ENCODE measurements at regions not wholly inside any gene's neighbourhood (a gene's known extent, or its start where the extent isn't known, plus 50 kb on each side); places are given as distances from the start of the nearest gene placed in this dataset.
"Not testable (repeated sequence)": the region's sequence is repeated elsewhere in the genome, so short reads cannot be mapped to it uniquely, and the experiment has no call there.

DNA sequence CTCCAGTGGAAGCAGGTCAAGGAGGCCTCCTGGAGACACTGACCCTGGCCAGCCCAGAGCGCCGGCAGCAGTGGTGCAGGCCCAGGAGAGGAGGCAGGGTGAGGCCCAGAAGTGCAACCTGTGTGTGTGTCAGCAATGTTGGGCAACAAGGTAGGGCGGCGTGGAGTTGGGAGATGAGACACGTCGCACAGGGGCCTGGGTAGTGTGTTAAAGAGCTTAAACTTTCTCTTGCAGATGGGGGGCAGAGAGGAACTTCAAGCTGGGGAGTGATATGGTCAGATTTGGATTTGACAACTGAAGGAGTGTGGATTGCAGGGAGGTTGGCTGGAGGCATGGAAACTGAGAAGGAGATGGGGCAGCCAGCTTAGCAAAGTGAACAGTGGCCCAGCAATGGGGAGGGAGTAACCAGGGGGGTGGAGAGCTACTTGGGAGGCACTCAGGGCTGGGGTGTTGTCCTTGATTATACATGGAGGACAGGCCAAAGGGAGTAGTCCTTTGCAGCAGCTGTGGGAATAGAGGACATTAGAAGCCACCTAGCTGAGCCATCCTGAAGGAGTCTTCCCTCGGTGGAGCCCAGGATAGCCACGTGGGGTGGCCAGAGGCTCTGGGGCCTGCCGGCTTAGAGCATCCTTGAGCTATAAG is 278.6 kb upstream of the HS6ST1 start:
- Histone ChIP-seq H4K20me1 (replicated peaks; ENCODE audit: control insufficient read depth, extremely low read depth, insufficient read depth, low read length) (no peaks in the 10 kb centered on the region), H2AFZ (ENCODE audit: low read depth, low read length) (no peak overlapping the region), H3K4me3 (replicated peaks in 1 of 3; ENCODE audit: insufficient read depth in 1 of 3, low read depth in 1 of 3, low read length in 3 of 3) (no peak overlapping the region), H3K79me2 (ENCODE audit: control insufficient read depth, insufficient read depth, low read length) (no peaks in the 10 kb centered on the region), H3K9me1 (replicated peaks; ENCODE audit: control insufficient read depth, extremely low read depth, insufficient read depth, low read length) (no peaks in the 10 kb centered on the region), H3K9me3 (replicated peaks; ENCODE audit: control insufficient read depth, insufficient read depth, low read length) (no peaks in the 10 kb centered on the region), H3K36me3 (ENCODE audit: control insufficient read depth in 2 of 2, extremely low read depth in 1 of 2, insufficient read depth in 2 of 2, low read length in 2 of 2) (no peaks in the 10 kb centered on the region), H3K27me3 (ENCODE audit: control insufficient read depth in 2 of 2, insufficient read depth in 2 of 2, low read length in 2 of 2) (no peaks in the 10 kb centered on the region), H3K4me2 (ENCODE audit: insufficient read depth, low read length) (no peak overlapping the region), H3K4me1 (ENCODE audit: control insufficient read depth, extremely low read depth, insufficient read depth, low read length) (no peaks in the 10 kb centered on the region), H3K9ac (replicated peaks; ENCODE audit: extremely low read depth, insufficient read depth, low read length) (no peak overlapping the region), H3K27ac (ENCODE audit: insufficient read depth, low read depth, low read length) (no peak overlapping the region)
- BruUV-seq (replicated peaks), result no TSS peak
- CTCF ChIA-PET, result no interaction called here
- no peak for DNase-seq (ENCODE audit: low read depth, low spot score)
- no peak for FAIRE-seq
- POLR2A ChIA-PET, result no interaction called here
- dilution Hi-C loops (cut with MboI; ENCODE audit: extremely low pct_ligation_motif_present, low sequenced_read_pairs), result no loop called here
- intact Hi-C loops (cut with micrococcal nuclease), result no loop called here
- no peak for TF ChIP-seq POLR2A (IDR thresholded peaks at IDR 0.05; ENCODE audit: low read depth, low read length)
- TF ChIP-seq GATA2 (IDR thresholded peaks at IDR 0.05; ENCODE audit: insufficient read depth, insufficient read length, low read depth, low read length), result no peak
- TF ChIP-seq EZH2 (IDR thresholded peaks at IDR 0.05; ENCODE audit: borderline replicate concordance, low read depth, low read length, severe bottlenecking), result no peak
- no peak for TF ChIP-seq POLR2AphosphoS5 (IDR thresholded peaks at IDR 0.05; ENCODE audit: insufficient read depth, low read depth, low read length)
- no peak for TF ChIP-seq CTCF (IDR thresholded peaks at IDR 0.05; ENCODE audit: extremely low read depth in 1 of 2, insufficient read depth in 1 of 2, low read depth in 1 of 2, low read length in 2 of 2)
- TF ChIP-seq FOS (IDR thresholded peaks at IDR 0.05; ENCODE audit: borderline replicate concordance, insufficient read depth, low read length), result no peak
- TF ChIP-seq MYC (IDR thresholded peaks at IDR 0.05; ENCODE audit: low read depth, low read length), result no peak
- no peak for TF ChIP-seq MAX (IDR thresholded peaks at IDR 0.05; ENCODE audit: insufficient read depth, insufficient read length)
- no peak for TF ChIP-seq JUN (IDR thresholded peaks at IDR 0.05; ENCODE audit: borderline replicate concordance, insufficient read depth, insufficient read length, low read depth)

DNA sequence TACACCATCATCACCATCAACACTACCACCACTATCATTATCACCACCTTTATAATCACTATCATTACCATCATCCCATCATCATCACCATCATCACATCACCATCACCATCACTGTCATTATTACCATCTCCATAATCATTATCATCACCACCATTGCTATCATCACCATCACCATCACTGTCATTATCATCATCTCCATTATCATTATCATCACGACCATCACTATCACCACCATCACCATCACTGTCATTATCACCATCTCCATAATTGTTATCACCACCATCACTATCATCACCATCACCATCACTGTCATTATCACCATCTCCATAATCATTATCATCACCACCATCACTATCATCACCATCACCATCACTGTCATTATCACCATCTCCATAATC is 279.6 kb upstream of the HS6ST1 start:
- H4K20me1 ChIP-seq (replicated peaks; ENCODE audit: control insufficient read depth, extremely low read depth, insufficient read depth, low read length); intact Hi-C loops (cut with micrococcal nuclease); DNase-seq (ENCODE audit: low read depth, low spot score); H3K4me2 ChIP-seq (ENCODE audit: insufficient read depth, low read length); dilution Hi-C loops (cut with MboI; ENCODE audit: extremely low pct_ligation_motif_present, low sequenced_read_pairs); H3K4me1 ChIP-seq (ENCODE audit: control insufficient read depth, extremely low read depth, insufficient read depth, low read length); FAIRE-seq; H3K27me3 ChIP-seq (ENCODE audit: control insufficient read depth in 2 of 2, insufficient read depth in 2 of 2, low read length in 2 of 2); H3K27ac ChIP-seq (ENCODE audit: insufficient read depth, low read depth, low read length); BruUV-seq (replicated peaks); H3K9ac ChIP-seq (replicated peaks; ENCODE audit: extremely low read depth, insufficient read depth, low read length); H3K9me1 ChIP-seq (replicated peaks; ENCODE audit: control insufficient read depth, extremely low read depth, insufficient read depth, low read length); H2AFZ ChIP-seq (ENCODE audit: low read depth, low read length); H3K36me3 ChIP-seq (ENCODE audit: control insufficient read depth in 2 of 2, extremely low read depth in 1 of 2, insufficient read depth in 2 of 2, low read length in 2 of 2); H3K9me3 ChIP-seq (replicated peaks; ENCODE audit: control insufficient read depth, insufficient read depth, low read length); H3K79me2 ChIP-seq (ENCODE audit: control insufficient read depth, insufficient read depth, low read length); POLR2A ChIA-PET; H3K4me3 ChIP-seq (replicated peaks in 1 of 3; ENCODE audit: insufficient read depth in 1 of 3, low read depth in 1 of 3, low read length in 3 of 3); CTCF ChIA-PET: not testable (repeated sequence)
